Astrocyte of the spinal cord (primary cell): ENCODE measurements at regions not wholly inside any gene's neighbourhood (a gene's known extent, or its start where the extent isn't known, plus 50 kb on each side); places are given as distances from the start of the nearest gene placed in this dataset.

ENCODE experiments used
- DNase-seq: peaks from one replicate; pipeline ENCODE4 v3.0.0; 2011; ENCODE audit warnings: low read depth, low spot score
- H3K4me3 ChIP-seq: 2 replicates; pipeline ENCODE4 v1.5.1; 2011; ENCODE audit warnings: low read depth, mild to moderate bottlenecking, low read length, moderate library complexity
- CTCF ChIP-seq: IDR thresholded peaks from 2 replicates; pipeline ENCODE4 v1.5.1; 2012; ENCODE audit warnings: low read depth, mild to moderate bottlenecking, low read length, inconsistent platforms
- in situ Hi-C: cut with HindIII; loops from 2 replicates; pipeline ENCODE4 v1.10.0; 2017; ENCODE audit warnings: low sequenced_read_pairs

GRCh38 chr4:67133162-67133561 lies 412.1 kb downstream of the CENPC start:
- no peak for TF ChIP-seq CTCF
- in situ Hi-C loops = no loop called here
- H3K4me3 ChIP-seq = no peak overlapping the region
- no peak for DNase-seq

GRCh38 chr4:67131224-67131623 lies 414.1 kb downstream of the CENPC start:
- TF ChIP-seq CTCF = no peak
- in situ Hi-C loops = no loop called here
- H3K4me3 ChIP-seq = no peak overlapping the region
- DNase-seq = peak; percentile 32

- TF ChIP-seq CTCF = no peak
- H3K4me3 ChIP-seq = no peak overlapping the region
- peak; percentile 8 for DNase-seq
- in situ Hi-C loops = no loop called here
Observed at GRCh38 chr4:67130411-67130810, 414.9 kb downstream of the CENPC start.

- TF ChIP-seq CTCF = no peak
- in situ Hi-C loops = no loop called here
- no peak overlapping the region for H3K4me3 ChIP-seq
- no peak for DNase-seq
Observed at GRCh38 chr4:67126570-67126969, 418.7 kb downstream of the CENPC start.

- H3K4me3 ChIP-seq = no peak overlapping the region
- TF ChIP-seq CTCF = no peak
- DNase-seq = no peak
- in situ Hi-C loops = no loop called here
Observed at GRCh38 chr4:67125636-67126514, 419.4 kb downstream of the CENPC start.

GRCh38 chr4:67124716-67125115 lies 420.6 kb downstream of the CENPC start:
- in situ Hi-C loops = no loop called here
- no peak for DNase-seq
- no peak overlapping the region for H3K4me3 ChIP-seq
- no peak for TF ChIP-seq CTCF

GRCh38 chr4:67122029-67122428 lies 423.3 kb downstream of the CENPC start:
- in situ Hi-C loops = no loop called here
- DNase-seq = no peak
- H3K4me3 ChIP-seq = no peak overlapping the region
- peak; percentile 43 for TF ChIP-seq CTCF
